Neural cell (in vitro differentiated cells): ENCODE measurements at regions not wholly inside any gene's neighbourhood (a gene's known extent, or its start where the extent isn't known, plus 50 kb on each side); places are given as distances from the start of the nearest gene placed in this dataset.

Source experiments
- CTCF ChIP-seq: fragments of 450-650 bp; IDR thresholded peaks from 2 replicates; pipeline ENCODE4 v1.5.1; 2014; ENCODE audit warnings: antibody characterized with exemption, mild to moderate bottlenecking, moderate library complexity; ENCODE audit not compliant: poor library complexity, severe bottlenecking
- EP300 ChIP-seq: fragments of 450-650 bp; conservative IDR thresholded peaks from 2 replicates; pipeline ENCODE4 v1.6.1; 2014; ENCODE audit warnings: antibody characterized with exemption, mild to moderate bottlenecking, moderate library complexity; ENCODE audit not compliant: poor library complexity, severe bottlenecking
- EZH2 ChIP-seq: fragments of 200-600, 300-800 bp; shearing (Covaris generic), sonication (generic); IDR thresholded peaks from 2 replicates; pipeline ENCODE4 v1.6.1; 2014; ENCODE audit warnings: antibody characterized with exemption, low read length, borderline replicate concordance, mild to moderate bottlenecking; ENCODE audit not compliant: insufficient read depth, poor library complexity, severe bottlenecking

GRCh38 chr15:31468911-31469785 lies 142.5 kb downstream of the KLF13 start:
- TF ChIP-seq EP300 (no peak), CTCF (no peak), EZH2 (no peak)
